Naive thymus-derived CD8-positive, alpha-beta T cell (primary cell): ENCODE measurements at regions not wholly inside any gene's neighbourhood (a gene's known extent, or its start where the extent isn't known, plus 50 kb on each side); places are given as distances from the start of the nearest gene placed in this dataset.
"Not testable (repeated sequence)": the region's sequence is repeated elsewhere in the genome, so short reads cannot be mapped to it uniquely, and the experiment has no call there.

Experiments used
- ATAC-seq, 2 donors: fragments of 150-1000 bp; cut with Tn5 transposase in 1 of 2; sonication (Bioruptor Pico), chemical (Tn5 transposase) in 1 of 2; 1 replicate in 1 of 2; 2 replicates in 1 of 2; pipeline ENCODE4 v1.10.0; 2021; ENCODE audit warnings: mild to moderate bottlenecking in 2 of 2, moderate library complexity in 2 of 2
- POLR2A ChIA-PET: fragments of 350-600 bp; sonication (Branson Sonifier 250); formaldehyde crosslinking; loops from one replicate; lab custom pipeline; 2021; ENCODE audit warnings: antibody characterized with exemption; lab: Charles Lee
- DNase-seq, 10 donors: peaks; one replicate each; pipeline versions ENCODE4 v3.0.0 to v3.0.0-alpha.2; 2020 to 2022
- H3K27ac Mint-ChIP-seq, 10 donors: one replicate each; pipeline ENCODE4 v1.8.0; 2020 to 2022; ENCODE audit warnings: mild to moderate bottlenecking in 10 of 10, mixed read lengths in 10 of 10, moderate library complexity in 4 of 10, inconsistent platforms in 1 of 10
- H3K27me3 Mint-ChIP-seq, 5 donors: one replicate each; pipeline ENCODE4 v1.8.0; 2021 to 2022; ENCODE audit warnings: mixed read lengths in 5 of 5
- H3K36me3 Mint-ChIP-seq, 3 donors: one replicate each; pipeline ENCODE4 v1.8.0; 2020 to 2022; ENCODE audit warnings: mixed read lengths in 3 of 3, mild to moderate bottlenecking in 2 of 3, inconsistent platforms in 1 of 3
- H3K4me1 Mint-ChIP-seq, 4 donors: one replicate each; pipeline ENCODE4 v1.8.0; 2021 to 2022; ENCODE audit warnings: mixed read lengths in 4 of 4
- H3K4me3 Mint-ChIP-seq, 10 donors: one replicate each; pipeline ENCODE4 v1.8.0; 2020 to 2022; ENCODE audit warnings: mild to moderate bottlenecking in 10 of 10, mixed read lengths in 10 of 10, moderate library complexity in 6 of 10, inconsistent platforms in 1 of 10
- H3K9me3 Mint-ChIP-seq, 9 donors: one replicate each; pipeline ENCODE4 v1.8.0; 2020 to 2022; ENCODE audit warnings: mixed read lengths in 9 of 9, mild to moderate bottlenecking in 3 of 9, inconsistent platforms in 1 of 9, moderate library complexity in 1 of 9

DNA sequence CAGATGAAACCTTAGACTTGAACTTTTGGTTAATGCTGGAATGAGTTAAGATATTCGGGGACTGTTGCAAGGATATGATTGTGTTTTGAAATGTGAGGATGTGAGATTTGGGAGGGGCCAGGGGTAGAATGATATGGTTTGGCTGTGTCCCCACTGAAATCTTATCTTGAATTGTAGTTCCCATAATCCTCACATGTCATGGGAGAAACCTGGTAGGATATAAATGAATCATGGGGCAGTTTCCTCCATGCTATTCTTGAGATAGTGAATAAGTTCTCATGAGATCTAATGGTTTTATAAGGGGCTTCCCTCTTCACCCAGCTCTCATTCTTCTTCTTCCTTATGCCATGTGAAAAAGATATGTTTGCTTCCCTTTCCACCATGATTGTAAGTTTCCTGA lies 158.0 kb downstream of the MREG start:
- H3K4me1 Mint-ChIP-seq, POLR2A ChIA-PET, H3K4me3 Mint-ChIP-seq, DNase-seq, H3K27ac Mint-ChIP-seq, ATAC-seq, H3K36me3 Mint-ChIP-seq: not testable (repeated sequence)
- Mint-ChIP-seq H3K9me3 (peaks cover 0 to 14% (median 0%) of the 10 kb centered on the region in 9 donors), H3K27me3 (peaks cover 1 to 10% (median 4%) of the 10 kb centered on the region in 5 donors)

DNA sequence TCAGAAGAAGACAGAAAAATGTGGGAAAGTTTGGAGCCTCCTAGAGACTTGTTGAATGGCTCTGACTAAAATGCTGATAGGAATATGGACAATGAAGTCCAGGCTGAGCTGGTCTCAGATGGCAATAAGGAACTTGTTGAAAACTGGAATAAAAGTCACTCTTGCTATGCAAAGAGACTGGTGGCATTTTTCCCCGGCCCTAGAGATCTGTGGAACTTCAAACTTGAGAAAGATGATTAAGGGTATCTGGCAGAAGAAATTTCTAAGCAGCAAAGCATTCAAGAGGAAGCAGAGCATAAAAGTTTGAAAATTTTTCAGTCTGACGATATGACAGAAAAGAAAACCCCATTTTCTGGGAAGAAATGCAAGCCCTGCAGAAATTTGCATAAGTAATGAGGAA lies 159.3 kb downstream of the MREG start:
- Mint-ChIP-seq H3K4me1 (no peaks in the 10 kb centered on the region), H3K9me3 (peaks cover 0 to 14% (median 0%) of the 10 kb centered on the region in 9 donors), H3K4me3 (no peak overlapping the region), H3K36me3 (no peaks in the 10 kb centered on the region), H3K27me3 (peaks cover 2 to 10% (median 4%) of the 10 kb centered on the region in 5 donors), H3K27ac (no peak overlapping the region)
- POLR2A ChIA-PET, result no interaction called here
- DNase-seq, result no peak
- ATAC-seq, result no peak

DNA sequence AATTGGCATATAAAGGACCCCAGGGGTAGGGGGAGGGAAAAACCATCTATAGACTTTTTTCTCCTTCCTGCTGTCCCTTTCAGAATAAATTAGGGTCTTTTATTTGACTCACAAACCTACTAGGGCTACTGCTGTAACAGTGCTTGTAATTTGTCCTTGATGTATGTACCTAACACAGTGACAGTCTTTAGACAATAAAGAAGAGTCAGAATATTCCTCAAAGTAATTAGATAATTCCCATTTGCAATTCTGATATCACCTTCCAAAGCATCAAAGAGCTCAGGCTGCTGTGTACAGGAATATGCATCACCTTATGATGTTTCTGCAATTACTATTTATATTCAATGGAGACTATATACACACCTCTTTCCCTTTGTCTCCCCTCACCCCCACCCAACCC lies 161.7 kb downstream of the MREG start:
- Mint-ChIP-seq H3K36me3 (no peaks in the 10 kb centered on the region), H3K4me1 (no peaks in the 10 kb centered on the region), H3K4me3 (no peak overlapping the region), H3K9me3 (peaks cover 0 to 14% (median 0%) of the 10 kb centered on the region in 9 donors), H3K27me3 (peaks cover 2 to 4% (median 2%) of the 10 kb centered on the region in 5 donors), H3K27ac (no peak overlapping the region)
- no peak for DNase-seq
- POLR2A ChIA-PET, result no interaction called here
- no peak for ATAC-seq

DNA sequence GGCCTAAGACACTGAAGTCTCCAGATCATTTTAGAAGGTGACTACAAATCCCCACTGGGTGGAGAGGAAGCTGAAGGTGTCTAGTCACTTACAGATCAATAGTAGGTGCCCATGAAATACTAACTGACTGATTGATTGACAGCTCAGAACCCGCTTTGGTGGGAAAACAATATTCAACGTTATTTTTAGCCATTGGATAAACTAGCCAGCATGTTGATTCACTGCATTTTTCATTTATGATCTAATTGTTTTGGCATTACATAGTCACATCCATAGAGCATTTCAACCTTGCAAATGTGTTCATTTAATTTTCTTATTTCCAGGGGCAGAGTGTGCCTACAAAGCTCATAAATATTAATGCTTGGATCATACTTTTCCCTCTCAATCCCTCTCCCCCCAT lies 162.3 kb downstream of the MREG start:
- Mint-ChIP-seq H3K36me3 (no peaks in the 10 kb centered on the region), H3K4me3 (no peak overlapping the region), H3K27ac (no peak overlapping the region), H3K4me1 (peaks cover 0 to 2% (median 0%) of the 10 kb centered on the region in 4 donors), H3K27me3 (peaks cover 0 to 4% (median 2%) of the 10 kb centered on the region in 5 donors), H3K9me3 (peaks cover 0 to 14% (median 0%) of the 10 kb centered on the region in 9 donors)
- DNase-seq, result no peak
- no peak for ATAC-seq
- POLR2A ChIA-PET, result no interaction called here

DNA sequence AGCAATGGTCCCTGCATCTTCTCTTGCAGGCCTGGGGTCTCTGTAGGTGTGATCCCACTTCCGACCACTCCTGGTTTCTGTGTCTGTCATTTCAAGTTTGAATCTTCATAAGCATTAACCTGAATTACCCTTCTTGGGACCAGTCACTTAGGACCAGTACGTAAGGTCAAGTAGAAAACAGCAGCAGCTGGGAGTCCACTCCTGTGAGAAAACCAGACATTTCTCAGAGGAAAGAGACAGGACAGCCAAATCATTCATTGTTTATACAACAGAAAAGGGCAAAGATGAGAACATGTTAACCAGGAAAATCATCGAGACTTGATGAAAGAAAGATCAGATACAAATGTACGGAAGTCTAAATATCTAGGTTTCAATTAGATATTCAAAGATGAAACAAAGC lies 163.0 kb downstream of the MREG start:
- Mint-ChIP-seq H3K4me3 (no peak overlapping the region), H3K9me3 (peaks cover 0 to 14% (median 0%) of the 10 kb centered on the region in 9 donors), H3K4me1 (peaks cover 0 to 4% (median 0%) of the 10 kb centered on the region in 4 donors), H3K36me3 (no peaks in the 10 kb centered on the region), H3K27me3 (peaks cover 0 to 4% (median 2%) of the 10 kb centered on the region in 5 donors), H3K27ac (no peak overlapping the region)
- DNase-seq, result no peak
- POLR2A ChIA-PET, result no interaction called here
- no peak for ATAC-seq

DNA sequence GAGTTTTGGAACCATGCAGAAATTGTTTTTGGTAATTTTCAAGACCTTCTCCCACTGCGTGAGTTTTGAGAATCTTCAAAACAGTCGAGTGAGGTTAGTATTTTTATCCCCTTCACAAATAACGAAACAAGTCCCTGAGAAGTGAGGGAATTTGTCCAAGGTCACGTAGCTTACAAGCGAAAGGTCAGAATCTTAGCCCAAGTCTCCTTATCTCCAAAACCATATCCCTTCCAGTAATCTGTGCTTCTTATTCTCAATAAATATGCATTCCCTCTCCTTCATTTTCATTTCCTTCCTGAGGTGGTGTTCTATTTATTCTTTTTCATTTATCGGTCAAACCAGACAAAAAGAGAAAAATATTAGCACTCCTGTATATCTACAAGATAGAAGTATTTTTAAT lies 163.6 kb downstream of the MREG start:
- H3K4me1 Mint-ChIP-seq, result peaks cover 0 to 4% (median 0%) of the 10 kb centered on the region in 4 donors
- peaks cover 0 to 14% (median 0%) of the 10 kb centered on the region in 9 donors for H3K9me3 Mint-ChIP-seq
- no peak overlapping the region for H3K4me3 Mint-ChIP-seq
- no peak overlapping the region for H3K27ac Mint-ChIP-seq
- no peaks in the 10 kb centered on the region for H3K36me3 Mint-ChIP-seq
- DNase-seq (no peak), ATAC-seq (no peak)
- peaks cover 0 to 4% (median 2%) of the 10 kb centered on the region in 5 donors for H3K27me3 Mint-ChIP-seq
- POLR2A ChIA-PET, result no interaction called here

DNA sequence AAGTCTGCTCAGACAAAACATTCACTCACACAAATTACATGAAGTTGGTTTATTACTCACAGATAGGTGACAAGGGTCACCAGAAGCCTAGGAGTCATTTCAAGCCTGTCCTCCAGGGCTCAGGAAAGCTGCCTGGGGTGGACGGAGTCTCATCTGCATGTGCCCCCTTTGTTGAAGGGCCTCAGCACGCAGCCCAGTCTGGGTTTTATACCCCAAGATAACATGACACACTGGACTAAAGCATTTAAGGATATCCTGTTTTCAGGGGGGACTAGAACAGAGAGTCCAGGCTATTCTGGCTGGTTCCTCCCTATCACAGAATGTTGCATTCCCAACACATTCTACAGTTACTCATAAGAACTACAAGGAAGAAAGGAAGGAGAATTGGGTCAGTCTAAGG lies 164.7 kb downstream of the MREG start:
- DNase-seq (no peak), ATAC-seq (no peak)
- H3K4me3 Mint-ChIP-seq, result no peak overlapping the region
- H3K27ac Mint-ChIP-seq, result no peak overlapping the region
- POLR2A ChIA-PET, result no interaction called here
- peaks cover 0 to 9% (median 0%) of the 10 kb centered on the region in 9 donors for H3K9me3 Mint-ChIP-seq
- H3K4me1 Mint-ChIP-seq, result peaks cover 0 to 4% (median 0%) of the 10 kb centered on the region in 4 donors
- peaks cover 0 to 4% (median 2%) of the 10 kb centered on the region in 5 donors for H3K27me3 Mint-ChIP-seq
- H3K36me3 Mint-ChIP-seq, result no peaks in the 10 kb centered on the region

DNA sequence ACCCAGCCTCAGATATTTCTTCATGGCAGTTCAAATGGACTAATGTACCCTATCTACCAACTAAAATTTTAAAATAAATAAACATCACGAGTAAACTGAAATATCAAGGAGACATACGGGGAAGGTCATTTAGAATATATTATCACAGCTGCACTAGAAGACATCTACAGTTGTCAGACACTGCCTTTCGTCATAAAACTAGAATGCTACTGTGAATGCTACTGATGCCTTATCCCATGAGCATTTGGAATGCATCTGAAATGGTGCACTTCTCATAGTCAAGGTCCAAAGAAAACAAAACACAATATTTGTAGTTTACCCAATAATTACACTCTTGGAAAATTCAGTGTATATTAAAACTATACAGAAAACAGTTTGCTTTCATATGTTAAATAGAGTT lies 165.2 kb downstream of the MREG start:
- POLR2A ChIA-PET, result no interaction called here
- Mint-ChIP-seq H3K27me3 (peaks cover 0 to 4% (median 2%) of the 10 kb centered on the region in 5 donors), H3K36me3 (no peaks in the 10 kb centered on the region), H3K27ac (no peak overlapping the region), H3K4me1 (peaks cover 0 to 4% (median 0%) of the 10 kb centered on the region in 4 donors), H3K4me3 (no peak overlapping the region), H3K9me3 (peaks cover 0 to 8% (median 0%) of the 10 kb centered on the region in 9 donors)
- ATAC-seq, result no peak
- DNase-seq, result no peak

DNA sequence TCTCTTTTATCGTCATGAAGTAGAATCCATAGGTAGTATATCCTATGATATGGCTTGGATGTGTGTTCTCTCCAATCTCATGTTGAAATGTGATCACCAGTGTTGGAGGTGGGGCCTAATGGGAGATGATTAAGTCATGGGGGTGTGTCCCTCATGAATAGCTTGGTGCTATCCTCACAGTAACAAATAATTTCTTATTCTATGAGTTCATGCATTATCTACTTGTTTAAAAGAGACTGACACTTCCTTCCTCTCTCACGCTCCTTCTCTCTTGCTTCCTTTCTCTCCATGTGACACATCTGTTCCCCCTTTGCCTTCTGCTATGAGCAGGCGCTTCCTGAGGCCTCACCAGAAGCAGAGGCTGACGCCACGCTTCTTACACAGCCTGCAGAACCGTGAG lies 165.6 kb downstream of the MREG start:
- Mint-ChIP-seq H3K27me3 (peaks cover 0 to 4% (median 2%) of the 10 kb centered on the region in 5 donors), H3K9me3 (peaks cover 0 to 4% (median 0%) of the 10 kb centered on the region in 9 donors), H3K4me3 (no peak overlapping the region), H3K36me3 (no peaks in the 10 kb centered on the region), H3K4me1 (peaks cover 0 to 4% (median 0%) of the 10 kb centered on the region in 4 donors), H3K27ac (no peak overlapping the region)
- no peak for DNase-seq
- ATAC-seq, result no peak
- POLR2A ChIA-PET, result no interaction called here

DNA sequence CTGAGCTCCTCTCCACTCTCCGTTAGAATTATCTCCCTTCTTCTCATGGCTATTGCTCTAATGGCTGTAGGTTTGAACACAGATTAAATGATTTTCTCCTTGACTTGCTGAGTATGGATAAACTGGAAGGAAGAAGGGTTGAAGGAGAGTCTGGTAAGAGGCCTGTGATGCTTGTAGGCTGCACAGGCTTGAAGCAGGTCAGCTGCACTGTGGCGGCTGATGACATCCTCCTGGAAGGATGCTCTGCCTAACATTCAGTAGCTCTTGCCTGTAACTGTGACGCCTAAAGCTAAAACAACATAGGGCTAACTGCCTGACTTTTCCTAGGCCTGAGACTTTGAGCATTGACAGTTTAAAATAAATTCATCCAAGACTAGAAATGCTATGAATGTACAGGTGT lies 166.3 kb downstream of the MREG start:
- no peaks in the 10 kb centered on the region for H3K36me3 Mint-ChIP-seq
- H3K4me3 Mint-ChIP-seq, result no peak overlapping the region
- H3K27ac Mint-ChIP-seq, result no peak overlapping the region
- H3K27me3 Mint-ChIP-seq, result peaks cover 0 to 4% (median 2%) of the 10 kb centered on the region in 5 donors
- H3K9me3 Mint-ChIP-seq, result peaks cover 0 to under 1% (median 0%) of the 10 kb centered on the region in 9 donors
- ATAC-seq (no peak), DNase-seq (no peak)
- POLR2A ChIA-PET, result no interaction called here
- peaks cover 0 to 4% (median 0%) of the 10 kb centered on the region in 4 donors for H3K4me1 Mint-ChIP-seq

DNA sequence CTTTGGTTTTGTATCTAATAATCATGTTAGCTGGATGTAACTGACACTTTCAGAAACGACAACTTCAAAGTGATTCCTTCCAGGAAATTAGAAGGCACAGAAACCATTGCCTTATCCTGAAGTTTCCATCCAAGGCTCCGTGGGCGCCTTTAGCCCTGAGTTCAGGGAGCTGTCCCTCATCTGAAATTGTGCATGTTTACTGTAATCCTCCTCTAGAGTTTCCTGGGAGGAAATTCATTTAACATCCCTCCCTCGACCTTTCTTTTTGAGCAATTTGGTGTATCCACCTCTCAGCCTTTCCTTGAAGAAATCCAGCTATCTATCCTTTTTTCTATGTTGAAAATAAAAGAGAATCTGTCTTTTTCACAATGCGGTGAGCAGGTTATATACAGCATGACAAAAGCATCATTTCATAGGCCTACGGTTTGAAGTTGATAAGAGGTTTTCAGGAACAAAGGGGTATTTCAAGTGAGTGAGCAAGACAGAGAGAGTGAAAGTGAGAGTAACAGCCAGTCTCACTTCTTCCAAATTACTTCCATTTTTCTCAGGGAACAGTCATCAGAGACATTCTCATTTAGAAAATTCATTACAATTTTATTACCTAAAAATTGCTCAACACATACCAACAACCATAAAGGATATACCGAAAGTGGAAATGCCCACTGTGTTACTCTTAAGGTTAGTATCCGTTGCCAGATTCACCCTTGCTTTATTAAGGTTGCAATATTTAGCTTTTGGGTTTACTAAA lies 167.3 kb downstream of the MREG start:
- POLR2A ChIA-PET, result no interaction called here
- Mint-ChIP-seq H3K9me3 (no peaks in the 10 kb centered on the region), H3K27ac (no peak overlapping the region), H3K4me3 (no peak overlapping the region), H3K36me3 (no peaks in the 10 kb centered on the region), H3K27me3 (peaks cover 0 to 4% (median 2%) of the 10 kb centered on the region in 5 donors), H3K4me1 (peaks cover 0 to 4% (median 0%) of the 10 kb centered on the region in 4 donors)
- no peak for DNase-seq
- no peak for ATAC-seq

DNA sequence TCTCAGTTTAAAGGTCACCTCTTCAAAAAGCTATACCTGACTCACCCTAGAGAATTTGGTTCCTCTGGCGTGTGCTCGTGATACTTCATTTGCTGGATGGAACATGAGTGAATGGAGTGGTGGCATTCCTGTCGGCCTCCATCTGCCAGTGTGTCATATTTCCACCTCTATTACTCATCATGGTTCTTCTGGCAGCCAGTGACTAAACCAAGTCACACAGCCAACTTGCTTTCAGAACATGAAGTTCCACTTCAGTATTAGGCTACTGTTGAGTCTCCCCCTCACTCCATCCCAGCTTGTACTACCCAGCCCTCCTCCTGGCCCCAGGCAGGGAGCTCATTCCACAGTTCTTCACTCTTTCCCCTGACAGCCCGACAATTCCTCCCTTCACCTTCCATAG lies 169.8 kb downstream of the MREG start:
- H3K9me3 Mint-ChIP-seq, result no peaks in the 10 kb centered on the region

DNA sequence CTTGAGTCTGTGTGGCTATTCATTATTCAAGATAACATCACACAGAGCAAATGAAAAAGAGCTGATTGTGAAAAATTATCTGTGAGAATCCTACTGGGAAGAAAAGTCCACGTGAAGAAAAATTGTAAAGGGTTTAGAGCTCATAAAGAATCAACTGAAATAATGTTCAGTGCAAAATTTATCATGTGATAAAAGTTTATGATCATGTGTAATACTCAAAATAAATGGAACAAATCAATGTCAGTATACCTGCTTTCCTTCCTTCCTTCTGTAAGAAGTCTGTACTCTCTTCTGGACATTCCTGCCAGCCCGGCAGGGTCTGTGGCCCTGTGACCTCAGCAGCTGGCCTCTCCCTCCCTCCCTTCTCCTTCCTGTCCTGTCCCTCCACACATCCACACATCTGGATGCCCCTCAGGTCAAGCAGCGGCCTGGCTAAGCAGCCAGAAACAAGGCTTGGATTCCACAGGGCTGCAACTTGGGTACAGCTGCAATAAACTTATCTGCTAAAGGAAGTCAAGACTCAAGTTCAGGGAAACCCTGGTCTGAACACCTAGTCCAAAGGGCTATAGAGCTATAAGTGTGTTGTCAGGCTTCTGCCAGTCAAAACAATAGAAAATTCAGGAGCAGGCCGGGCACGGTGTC lies 172.1 kb downstream of the MREG start:
- Mint-ChIP-seq H3K4me3 (no peak overlapping the region), H3K27ac (no peak overlapping the region), H3K36me3 (no peaks in the 10 kb centered on the region), H3K27me3 (peaks cover 0 to 3% (median 0%) of the 10 kb centered on the region in 5 donors), H3K9me3 (no peaks in the 10 kb centered on the region), H3K4me1 (peaks cover 0 to 4% (median 0%) of the 10 kb centered on the region in 4 donors)
- DNase-seq, result no peak
- POLR2A ChIA-PET, result no interaction called here
- ATAC-seq, result no peak

More for the DNA sequence above, 169.8 kb downstream of the MREG start:
- Mint-ChIP-seq H3K4me3 (no peak overlapping the region), H3K4me1 (peaks cover 0 to 4% (median 0%) of the 10 kb centered on the region in 4 donors), H3K36me3 (no peaks in the 10 kb centered on the region), H3K27ac (no peak overlapping the region), H3K27me3 (peaks cover 0 to 4% (median 0%) of the 10 kb centered on the region in 5 donors)
- ATAC-seq, result no peak
- POLR2A ChIA-PET, result no interaction called here
- DNase-seq, result no peak
